Amniotic epithelial cell (primary cell): ENCODE measurements at regions not wholly inside any gene's neighbourhood (a gene's known extent, or its start where the extent isn't known, plus 50 kb on each side); places are given as distances from the start of the nearest gene placed in this dataset.
"Not testable (repeated sequence)": the region's sequence is repeated elsewhere in the genome, so short reads cannot be mapped to it uniquely, and the experiment has no call there.

ENCODE experiments used
- DNase-seq: peaks from one replicate; pipeline ENCODE4 v3.0.0-alpha.2; 2010; ENCODE audit warnings: low read depth

DNA sequence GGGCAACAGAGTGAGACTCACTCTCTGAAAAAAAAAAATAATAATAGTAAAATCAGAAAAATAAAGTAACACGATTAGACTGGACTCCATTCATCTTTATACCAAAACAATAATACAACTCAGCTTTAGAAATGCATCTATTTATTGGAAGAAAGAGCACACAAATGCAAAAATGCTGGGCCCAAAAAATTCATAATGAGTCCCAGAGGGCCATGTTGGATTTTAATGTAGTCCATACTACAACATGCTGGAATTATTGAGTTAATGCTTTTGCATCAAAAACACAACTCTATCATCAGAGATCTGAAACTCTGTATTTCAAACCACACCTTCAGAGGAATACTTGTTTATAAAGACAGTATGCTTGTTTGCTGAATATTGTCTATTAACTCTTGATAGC, 1614.7 kb downstream of the STIM2 start:
- no peak for DNase-seq

- DNase-seq: no peak
Observed at GRCh38 chr4:28479666-28480065, 1619.0 kb downstream of the STIM2 start.

GRCh38 chr4:28481565-28481964, 1620.9 kb downstream of the STIM2 start:
- DNase-seq: no peak

GRCh38 chr4:28482580-28483270, 1622.1 kb downstream of the STIM2 start:
- no peak for DNase-seq

- no peak for DNase-seq
Observed at GRCh38 chr4:28488021-28488420, 1627.4 kb downstream of the STIM2 start.

GRCh38 chr4:28490669-28491068, 1630.0 kb downstream of the STIM2 start:
- DNase-seq: peak; percentile 15

DNA sequence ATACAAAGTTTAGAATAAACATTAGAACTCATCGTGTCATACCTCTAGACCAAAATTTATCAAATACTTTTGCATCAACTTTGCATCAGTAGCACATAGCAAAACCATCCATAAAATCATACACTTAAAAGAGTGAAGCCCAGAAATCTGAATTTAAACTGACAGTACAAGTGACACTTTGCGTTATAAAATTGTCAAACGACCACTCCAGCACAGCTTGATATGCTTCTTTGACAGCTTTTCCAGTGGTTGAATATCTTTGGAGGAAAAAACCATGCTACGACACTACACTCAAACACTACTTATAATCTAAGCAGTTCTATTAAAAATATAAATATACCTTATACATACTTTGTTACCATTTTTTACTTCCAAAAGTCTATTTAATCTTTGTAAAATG, 1644.4 kb downstream of the STIM2 start:
- DNase-seq: no peak

- peak; percentile 85 for DNase-seq
Observed at GRCh38 chr4:28508636-28509035, 1648.0 kb downstream of the STIM2 start.

GRCh38 chr4:28514766-28515165, 1654.1 kb downstream of the STIM2 start:
- not testable (repeated sequence) for DNase-seq

GRCh38 chr4:28518561-28519165, 1658.0 kb downstream of the STIM2 start:
- peak; percentile 62 for DNase-seq

DNA sequence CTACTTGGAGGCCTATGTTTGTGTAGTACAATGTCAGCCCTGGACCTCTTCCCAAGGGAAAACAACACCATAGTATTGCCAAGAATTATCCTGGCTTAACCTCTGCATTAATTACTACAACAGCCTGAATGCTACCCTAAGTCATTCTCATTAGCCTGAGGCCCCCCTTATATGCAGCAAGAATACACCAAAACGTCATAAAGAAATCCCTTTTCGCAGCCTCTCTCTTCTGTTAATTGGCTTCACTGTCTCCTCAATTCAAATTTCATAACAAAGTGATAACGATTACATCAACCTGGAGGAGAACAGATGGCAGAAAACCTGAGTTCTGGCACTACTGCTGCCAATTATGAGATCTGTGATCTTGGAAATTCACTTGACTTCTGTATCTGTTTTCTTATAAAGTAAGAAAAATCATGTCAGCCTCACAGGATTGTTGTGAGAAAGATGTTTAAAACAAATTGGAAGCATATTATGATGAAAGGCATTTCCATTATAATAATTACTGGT, 1663.1 kb downstream of the STIM2 start:
- DNase-seq: no peak

- no peak for DNase-seq
Observed at GRCh38 chr4:28536124-28536523, 1675.5 kb downstream of the STIM2 start.

DNA sequence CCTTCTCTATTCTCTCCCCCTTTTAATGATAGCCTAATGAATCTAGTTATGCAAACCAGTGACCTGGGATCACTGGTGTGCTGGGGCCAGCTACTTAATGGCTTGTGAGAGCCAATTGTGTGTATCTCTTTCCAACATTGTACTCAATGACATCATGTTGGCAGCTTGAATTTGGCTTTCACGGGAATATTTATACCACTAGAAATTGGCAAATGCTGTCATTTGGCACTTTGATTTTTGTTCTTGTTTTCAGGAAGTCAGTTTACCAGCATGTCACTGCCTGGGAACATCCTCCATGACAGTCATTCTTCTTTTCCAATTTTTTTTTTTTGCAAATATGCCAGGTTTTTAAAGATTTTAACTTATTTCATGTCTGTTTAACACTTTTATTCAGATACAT, 1685.3 kb downstream of the STIM2 start:
- DNase-seq: no peak

DNA sequence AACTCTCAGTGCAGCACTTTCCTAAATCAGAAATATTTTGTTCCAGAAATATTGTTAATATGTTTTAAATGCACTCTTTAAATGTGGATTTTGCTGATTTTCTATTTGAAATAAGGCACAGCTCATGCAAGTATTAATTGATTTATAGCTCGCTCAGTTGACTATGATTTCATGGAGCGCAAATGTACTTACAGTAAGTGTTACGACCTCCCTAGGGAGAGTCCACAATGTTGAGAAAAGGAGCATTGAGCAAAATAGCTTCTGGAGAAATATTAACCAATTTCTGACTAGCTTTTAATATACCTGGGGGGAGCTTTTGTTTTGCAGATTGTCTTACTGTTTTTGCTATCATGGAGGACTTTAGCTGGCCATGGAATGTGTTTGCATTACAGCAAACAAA, 1687.5 kb downstream of the STIM2 start:
- no peak for DNase-seq

GRCh38 chr4:28548594-28548993, 1688.0 kb downstream of the STIM2 start:
- no peak for DNase-seq

- peak; percentile 9 for DNase-seq
Observed at GRCh38 chr4:28555866-28556265, 1695.2 kb downstream of the STIM2 start.

DNA sequence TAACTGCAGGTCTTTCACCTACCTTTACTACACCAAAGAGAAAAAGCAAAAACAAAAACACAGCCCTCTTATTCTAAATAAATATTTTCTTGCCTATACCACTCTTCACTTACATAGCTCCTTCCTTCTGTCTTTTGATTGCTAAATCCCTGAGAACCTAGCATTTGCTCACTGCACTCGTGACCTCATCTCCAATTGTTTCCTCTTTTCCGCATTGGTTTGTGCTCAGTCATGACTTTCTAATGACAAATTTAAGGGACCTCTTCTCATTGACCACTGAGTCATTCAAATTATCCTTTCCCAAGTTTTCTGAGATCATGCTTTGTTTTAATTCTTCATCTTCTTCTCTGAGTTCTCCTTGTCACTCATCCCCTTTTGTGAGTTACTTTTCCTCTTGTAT, 1697.1 kb downstream of the STIM2 start:
- peak; percentile 46 for DNase-seq

DNA sequence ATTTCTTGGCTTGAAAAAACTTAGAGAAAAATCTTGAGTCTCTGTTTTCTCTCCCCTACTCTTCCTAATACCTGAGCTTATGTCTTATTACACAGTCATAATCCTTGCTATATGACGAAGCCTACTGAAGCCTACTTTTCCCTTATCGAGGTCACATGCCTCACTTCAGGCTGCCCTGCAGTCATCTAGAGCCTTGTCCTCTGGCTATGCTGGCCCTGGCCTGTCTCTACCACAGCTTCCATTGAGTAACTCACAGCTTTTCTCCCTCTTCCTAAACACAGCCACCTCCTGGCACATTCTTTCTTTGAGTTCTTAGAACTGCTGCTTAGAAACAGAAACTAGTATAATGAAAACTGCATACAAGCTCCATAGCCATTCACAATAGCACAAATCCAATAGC, 1698.3 kb downstream of the STIM2 start:
- peak; percentile 44 for DNase-seq

- DNase-seq: no peak
Observed at GRCh38 chr4:28562913-28563312, 1702.3 kb downstream of the STIM2 start.

DNA sequence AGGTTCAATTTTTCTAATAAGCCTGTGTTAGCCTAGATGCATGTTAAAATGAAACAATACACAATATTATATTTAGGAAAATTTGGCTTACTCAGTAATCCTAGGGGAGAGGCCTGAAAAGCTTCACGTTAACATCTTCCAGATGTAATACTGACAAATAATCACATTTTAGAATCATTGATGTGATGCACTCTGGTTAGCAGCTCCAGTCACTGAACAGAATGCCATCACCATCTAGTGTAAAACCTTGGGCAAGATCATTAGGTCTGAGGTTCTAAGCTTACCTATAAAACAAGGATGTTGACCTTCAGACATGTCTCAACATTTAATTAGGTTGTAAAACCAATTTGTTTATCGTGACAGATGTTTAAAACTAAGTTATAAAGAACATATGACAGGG, 1704.8 kb downstream of the STIM2 start:
- DNase-seq: no peak

- no peak for DNase-seq
Observed at GRCh38 chr4:28600958-28601357, 1740.3 kb downstream of the STIM2 start.

- DNase-seq: no peak
Observed at GRCh38 chr4:28621591-28621990, 1761.0 kb downstream of the STIM2 start.

DNA sequence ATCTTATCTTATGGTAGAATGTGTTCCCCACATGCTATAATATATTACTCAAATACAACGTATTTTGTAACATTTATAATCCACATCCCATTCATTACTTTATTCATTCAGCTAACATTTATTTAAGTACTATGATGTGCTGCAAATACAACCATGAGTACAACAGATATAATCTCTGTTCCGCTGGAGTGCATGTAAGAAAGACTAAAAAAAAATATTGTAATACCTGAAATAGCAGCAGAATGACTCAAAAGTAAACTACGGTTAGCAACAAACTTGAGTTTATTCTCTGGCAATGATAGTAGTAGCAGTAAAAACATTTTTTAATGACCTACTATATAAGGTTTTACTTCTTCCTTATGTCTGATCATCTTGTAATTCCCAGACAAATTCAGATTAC, 1776.3 kb downstream of the STIM2 start:
- peak; percentile 72 for DNase-seq

DNA sequence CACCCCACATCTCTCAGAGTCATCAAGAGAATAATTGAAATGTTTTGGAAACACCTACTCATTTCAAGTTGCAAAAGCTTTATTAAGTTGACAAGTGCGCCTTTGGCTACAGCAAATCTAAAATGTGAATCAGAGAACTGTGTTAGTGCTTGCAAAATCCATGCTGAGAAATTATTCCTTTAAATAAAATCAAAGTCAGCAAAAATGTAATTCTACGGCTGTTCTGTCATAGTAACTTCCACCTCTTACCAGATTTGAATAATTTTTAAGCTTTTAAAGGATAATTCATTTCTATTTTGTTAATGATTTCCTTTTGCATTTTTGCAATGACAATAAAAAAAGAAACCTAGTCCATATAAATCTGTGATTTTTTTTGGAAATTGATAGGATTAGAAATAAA, 1779.1 kb downstream of the STIM2 start:
- no peak for DNase-seq
